GM12865 (cell line): ENCODE measurements at regions not wholly inside any gene's neighbourhood (a gene's known extent, or its start where the extent isn't known, plus 50 kb on each side); places are given as distances from the start of the nearest gene placed in this dataset.
"Not testable (repeated sequence)": the region's sequence is repeated elsewhere in the genome, so short reads cannot be mapped to it uniquely, and the experiment has no call there.

Experiments
- DNase-seq: peaks from one replicate; pipeline ENCODE4 v3.0.0; 2010; ENCODE audit warnings: low read depth
- H3K4me3 ChIP-seq: 2 replicates; pipeline ENCODE4 v1.5.1; 2011; ENCODE audit warnings: mild to moderate bottlenecking, low read depth, low read length, control low read depth
- CTCF ChIP-seq: IDR thresholded peaks from 2 replicates; pipeline ENCODE4 v1.5.1; 2011; ENCODE audit warnings: low read length, control low read depth, low read depth, inconsistent platforms; ENCODE audit not compliant: insufficient read depth; ENCODE audit errors: missing control alignments

- no peak for DNase-seq
- H3K4me3 ChIP-seq: no peak overlapping the region
- TF ChIP-seq CTCF: no peak
Observed at GRCh38 chr17:63291258-63291657, 154.8 kb downstream of the CYB561 start.

GRCh38 chr17:63292421-63292820, 153.7 kb downstream of the CYB561 start:
- no peak for DNase-seq
- no peak overlapping the region for H3K4me3 ChIP-seq
- no peak for TF ChIP-seq CTCF

- no peak overlapping the region for H3K4me3 ChIP-seq
- DNase-seq: no peak
- no peak for TF ChIP-seq CTCF
Observed at GRCh38 chr17:63293323-63294075, 152.6 kb downstream of the CYB561 start.

- no peak for DNase-seq
- no peak overlapping the region for H3K4me3 ChIP-seq
- TF ChIP-seq CTCF: no peak
Observed at GRCh38 chr17:63294776-63295175, 151.3 kb downstream of the CYB561 start.

GRCh38 chr17:63295288-63295687, 150.8 kb downstream of the CYB561 start:
- TF ChIP-seq CTCF: no peak
- DNase-seq: no peak

GRCh38 chr17:63295839-63296590, 150.1 kb downstream of the CYB561 start:
- no peak overlapping the region for H3K4me3 ChIP-seq
- TF ChIP-seq CTCF: no peak
- DNase-seq: no peak

More at GRCh38 chr17:63295288-63295687, 150.8 kb downstream of the CYB561 start:
- H3K4me3 ChIP-seq: no peak overlapping the region

- H3K4me3 ChIP-seq, DNase-seq: not testable (repeated sequence)
Observed at GRCh38 chr17:63298916-63299315, 147.2 kb downstream of the CYB561 start.
